H1 (cell line): ENCODE measurements at regions not wholly inside any gene's neighbourhood (a gene's known extent, or its start where the extent isn't known, plus 50 kb on each side); places are given as distances from the start of the nearest gene placed in this dataset.

Experiments
- CTCF ChIA-PET: fragments of 300-600 bp; sonication (Branson Sonifier 250); formaldehyde crosslinking; loops from one replicate; lab custom pipeline; 2021; ENCODE audit not compliant: partially characterized antibody; lab: Charles Lee
- POLR2A ChIA-PET: fragments of 300-600 bp; sonication (Branson Sonifier 250); formaldehyde crosslinking; loops from one replicate; lab custom pipeline; 2021; ENCODE audit warnings: inconsistent platforms; ENCODE audit not compliant: partially characterized antibody; lab: Charles Lee
- DNase-seq, 2 experiments: peaks; one replicate each; pipeline versions ENCODE4 v3.0.0 to v3.0.0-alpha.2; 2010 to 2022; ENCODE audit warnings: low spot score in 2 of 2, low read depth in 1 of 2, mixed read lengths in 1 of 2
- FAIRE-seq: peaks from 2 replicates; lab custom pipeline; 2011; peaks lifted over from hg19 to GRCh38; lab: Jason Lieb, UNC
- H2AFZ ChIP-seq: 2 replicates; pipeline ENCODE4 v1.8.1; 2012; ENCODE audit warnings: low read length, inconsistent platforms
- H2AK5ac ChIP-seq: 2 replicates; pipeline ENCODE4 v1.6.1; 2013; ENCODE audit warnings: low read depth, low read length
- H2BK120ac ChIP-seq: replicated peaks from 2 replicates; pipeline ENCODE3; 2013; ENCODE audit warnings: low read depth, low read length, inconsistent platforms
- H2BK12ac ChIP-seq: 2 replicates; pipeline ENCODE4 v1.6.1; 2013; ENCODE audit warnings: low read depth, low read length
- H2BK15ac ChIP-seq: 2 replicates; pipeline ENCODE4 v1.6.1; 2013; ENCODE audit warnings: low read length
- H2BK20ac ChIP-seq: 2 replicates; pipeline ENCODE4 v1.6.1; 2013; ENCODE audit warnings: low read length
- H2BK5ac ChIP-seq: 2 replicates; pipeline ENCODE4 v1.6.1; 2013; ENCODE audit warnings: low read depth, low read length
- H3K14ac ChIP-seq: 2 replicates; pipeline ENCODE4 v1.6.1; 2013; ENCODE audit warnings: inconsistent platforms; ENCODE audit not compliant: insufficient read length
- H3K18ac ChIP-seq: 2 replicates; pipeline ENCODE4 v1.6.1; 2013; ENCODE audit warnings: low read length; ENCODE audit errors: extremely low read depth
- H3K23ac ChIP-seq: 2 replicates; pipeline ENCODE4 v1.6.1; 2013; ENCODE audit warnings: inconsistent platforms; ENCODE audit not compliant: insufficient read length
- H3K23me2 ChIP-seq: 2 replicates; pipeline ENCODE4 v1.6.1; 2013; ENCODE audit warnings: low read depth, low read length
- H3K27ac ChIP-seq: 2 replicates; pipeline ENCODE4 v1.6.1; 2011; ENCODE audit warnings: low read depth, low read length, inconsistent platforms
- H3K27me3 ChIP-seq, 4 experiments: replicated peaks in 1 of 4; 1 replicate in 1 of 4; 2 replicates in 3 of 4; pipeline versions ENCODE4 v1.6.1 to v1.8.1; 2011 to 2013; ENCODE audit warnings: low read length in 3 of 4, mild to moderate bottlenecking in 3 of 4, inconsistent platforms in 2 of 4, mixed read lengths in 2 of 4, moderate library complexity in 1 of 4; ENCODE audit not compliant: control insufficient read depth in 3 of 4, insufficient read depth in 3 of 4; ENCODE audit errors: extremely low read depth in 1 of 4
- H3K36me3 ChIP-seq, 4 experiments: 2 replicates each; pipeline versions ENCODE4 v1.6.1 to v1.8.1; 2011 to 2013; ENCODE audit warnings: mild to moderate bottlenecking in 4 of 4, low read length in 3 of 4, moderate library complexity in 2 of 4, control low read depth in 1 of 4, inconsistent platforms in 1 of 4; ENCODE audit not compliant: insufficient read depth in 4 of 4, control insufficient read depth in 2 of 4
- H3K4ac ChIP-seq: replicated peaks from 2 replicates; pipeline ENCODE3; 2013; ENCODE audit warnings: low read length, low read depth, mixed read lengths, inconsistent platforms; ENCODE audit not compliant: insufficient read length
- H3K4me1 ChIP-seq, 4 experiments: replicated peaks in 1 of 4; 1 replicate in 1 of 4; 2 replicates in 3 of 4; pipeline versions ENCODE4 v1.6.1 to v1.8.1; 2011 to 2013; ENCODE audit warnings: low read length in 3 of 4, inconsistent platforms in 2 of 4, mixed read lengths in 1 of 4; ENCODE audit not compliant: insufficient read depth in 4 of 4, control insufficient read depth in 3 of 4
- H3K4me2 ChIP-seq, 2 experiments: 2 replicates each; pipeline versions ENCODE4 v1.6.1 to v1.8.1; 2011 to 2013; ENCODE audit warnings: low read depth in 2 of 2, low read length in 2 of 2, control low read depth in 1 of 2, inconsistent platforms in 1 of 2, mild to moderate bottlenecking in 1 of 2; ENCODE audit not compliant: insufficient read depth in 1 of 2
- H3K4me3 ChIP-seq, 4 experiments: fragments of 200-600, 300-600 bp in 1 of 4; sonication (generic), shearing (Covaris generic), sonication (Bioruptor Twin) in 1 of 4; 2 replicates each; pipeline versions ENCODE4 v1.5.1 to v1.8.1; 2011 to 2016; ENCODE audit warnings: low read length in 4 of 4, low read depth in 3 of 4, control low read depth in 2 of 4, inconsistent platforms in 2 of 4, mild to moderate bottlenecking in 2 of 4, mixed read lengths in 1 of 4, moderate library complexity in 1 of 4; ENCODE audit not compliant: insufficient read depth in 2 of 4; ENCODE audit errors: extremely low read depth in 1 of 4
- H3K56ac ChIP-seq: replicated peaks from 2 replicates; pipeline ENCODE3; 2013; ENCODE audit warnings: low read depth, mild to moderate bottlenecking, mixed read lengths, low read length, inconsistent platforms; ENCODE audit not compliant: insufficient read length
- H3K79me1 ChIP-seq: 2 replicates; pipeline ENCODE4 v1.6.1; 2013; ENCODE audit warnings: low read depth, low read length, control low read depth
- H3K79me2 ChIP-seq, 2 experiments: 2 replicates each; pipeline versions ENCODE4 v1.6.1 to v1.8.1; 2012 to 2013; ENCODE audit warnings: low read length in 2 of 2, mild to moderate bottlenecking in 2 of 2, inconsistent platforms in 1 of 2; ENCODE audit not compliant: insufficient read depth in 2 of 2, control insufficient read depth in 1 of 2
- H3K9ac ChIP-seq, 4 experiments: replicated peaks in 1 of 4; 1 replicate in 1 of 4; 2 replicates in 3 of 4; pipeline versions ENCODE4 v1.6.1 to v1.8.1; 2011 to 2013; ENCODE audit warnings: low read depth in 3 of 4, low read length in 3 of 4, control low read depth in 2 of 4, mild to moderate bottlenecking in 2 of 4, moderate library complexity in 2 of 4, inconsistent platforms in 1 of 4; ENCODE audit errors: extremely low read depth in 1 of 4
- H3K9me3 ChIP-seq, 2 experiments: 2 replicates each; pipeline versions ENCODE4 v1.6.1 to v1.8.1; 2012 to 2013; ENCODE audit warnings: mild to moderate bottlenecking in 2 of 2, moderate library complexity in 2 of 2, control low read depth in 1 of 2, inconsistent platforms in 1 of 2, low read depth in 1 of 2, low read length in 1 of 2, mixed read lengths in 1 of 2; ENCODE audit not compliant: insufficient read depth in 2 of 2
- H4K20me1 ChIP-seq, 2 experiments: replicated peaks in 1 of 2; 2 replicates each; pipeline versions ENCODE3 to v1.8.1; 2011 to 2013; ENCODE audit warnings: inconsistent platforms in 2 of 2, low read length in 2 of 2, mild to moderate bottlenecking in 1 of 2; ENCODE audit not compliant: insufficient read depth in 2 of 2, control insufficient read depth in 1 of 2
- H4K5ac ChIP-seq: 2 replicates; pipeline ENCODE4 v1.6.1; 2013; ENCODE audit warnings: low read length, low read depth, mixed read lengths, inconsistent platforms; ENCODE audit not compliant: insufficient read length
- H4K8ac ChIP-seq: 2 replicates; pipeline ENCODE4 v1.8.0; 2013; ENCODE audit warnings: mild to moderate bottlenecking, moderate library complexity, low read length, inconsistent platforms; ENCODE audit not compliant: insufficient read depth; ENCODE audit errors: extremely low read depth
- H4K91ac ChIP-seq: replicated peaks from 2 replicates; pipeline ENCODE3; 2013; ENCODE audit warnings: low read length, mixed read lengths, inconsistent platforms; ENCODE audit not compliant: insufficient read length
- ASH2L ChIP-seq: fragments of 200-600, 300-600 bp; sonication (generic); IDR thresholded peaks from one replicate; pipeline ENCODE4 v1.7.1; 2017; ENCODE audit warnings: low read length
- EZH2 ChIP-seq: fragments of 200-600 bp; sonication (generic); IDR thresholded peaks from 2 replicates; pipeline ENCODE4 v1.7.1; 2012; ENCODE audit warnings: low read depth, mild to moderate bottlenecking, moderate library complexity, low read length, inconsistent platforms; ENCODE audit not compliant: severe bottlenecking
- HDAC6 ChIP-seq: IDR thresholded peaks from one replicate; pipeline ENCODE4 v1.7.1; 2012; ENCODE audit warnings: low read depth, mild to moderate bottlenecking, inconsistent platforms, low read length, moderate library complexity
- KDM1A ChIP-seq: fragments of 200-600, 300-600 bp; sonication (generic); IDR thresholded peaks from 2 replicates; pipeline ENCODE4 v1.7.1; 2016; ENCODE audit warnings: mild to moderate bottlenecking, low read length, borderline replicate concordance
- POLR2AphosphoS5 ChIP-seq: IDR thresholded peaks from 2 replicates; pipeline ENCODE4 v1.6.1; 2011; ENCODE audit warnings: low read depth, low read length
- RXRA ChIP-seq: IDR thresholded peaks from 2 replicates; pipeline ENCODE4 v1.6.1; 2011; ENCODE audit warnings: low read depth, mild to moderate bottlenecking, low read length, moderate library complexity; ENCODE audit not compliant: insufficient read depth
- SP1 ChIP-seq: IDR thresholded peaks from 2 replicates; pipeline ENCODE4 v1.6.1; 2011; ENCODE audit warnings: low read depth, low read length
- TAF1 ChIP-seq: IDR thresholded peaks from 2 replicates; pipeline ENCODE4 v1.6.1; 2011; ENCODE audit warnings: mild to moderate bottlenecking, low read depth, low read length
- WGBS, 2 experiments: shearing (Covaris generic) in 1 of 2; methylation state at CpG; one replicate each; pipeline versions ENCODE4 v1.1.6 to v1.1.7; 2013 to 2015; ENCODE audit warnings: low lambda C conversion rate in 2 of 2, mixed read lengths in 2 of 2, inconsistent platforms in 1 of 2, low coverage in 1 of 2, missing lambda C conversion rate in 1 of 2; ENCODE audit not compliant: insufficient replicate concordance in 2 of 2, insufficient coverage in 1 of 2, insufficient read length in 1 of 2; ENCODE audit errors: extremely low coverage in 1 of 2, missing lambda C conversion rate in 1 of 2; 5-methylcytosine and 5-hydroxymethylcytosine counted together
- TF ChIP-seq, protein P1 (sequence below): IDR thresholded peaks from 2 replicates; pipeline ENCODE4 v1.6.1; 2012; ENCODE audit warnings: low read length, inconsistent platforms

DNA sequence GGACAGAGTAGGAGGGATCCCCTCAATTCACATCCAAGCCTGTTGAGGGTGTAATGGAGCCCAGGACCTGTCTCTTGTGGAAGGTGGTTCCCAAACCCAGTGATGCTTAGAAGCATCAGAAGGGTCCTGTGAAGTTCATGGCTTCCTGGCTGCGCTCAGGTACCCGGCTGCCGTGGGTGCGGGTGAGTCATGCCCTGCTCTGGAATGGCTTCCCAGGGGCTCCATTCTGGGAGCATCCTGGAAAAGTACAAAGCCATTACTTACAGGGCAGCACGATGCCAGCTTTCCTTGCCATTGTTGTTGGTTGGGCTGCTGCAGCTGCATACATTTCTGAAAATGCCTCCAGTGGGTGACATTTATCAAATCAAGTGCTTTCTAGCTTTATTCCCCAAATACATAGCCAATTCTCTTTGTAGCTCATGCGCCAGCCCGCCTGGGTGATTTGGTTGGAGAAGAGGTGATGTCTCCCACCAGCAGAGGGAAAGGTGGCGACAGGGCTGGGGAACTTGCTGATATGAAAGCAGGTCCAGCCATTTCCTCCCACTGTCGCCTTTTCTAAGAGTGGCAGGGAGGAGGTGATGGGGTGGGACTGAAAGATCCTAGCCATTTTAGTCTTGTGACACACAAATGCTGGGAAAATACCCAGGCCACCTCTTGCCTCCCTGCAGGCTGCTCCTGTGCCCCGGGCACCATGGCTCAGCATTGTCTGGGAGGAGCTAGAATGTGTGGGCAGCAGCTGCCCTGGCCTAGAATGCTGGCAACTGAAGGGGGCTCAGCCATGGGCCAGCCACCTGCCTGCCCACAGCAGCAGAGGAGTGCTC lies 65.9 kb upstream of the HPCAL1 start:
- no peak for DNase-seq
- FAIRE-seq, result no peak
- WGBS, 2 experiments, result 91% methylated on average over 10 of the region's 10 CpGs; no CpG with 5 or more reads in 1 of the 2 experiments
- H3K4me1 ChIP-seq, result peaks cover 0 to 3% (median 0%) of the 10 kb centered on the region in 4 experiments; a peak in 1 of 7 replicates
- no peak overlapping the region for H3K4me2 ChIP-seq
- no peak overlapping the region for H3K56ac ChIP-seq
- H3K4me3 ChIP-seq, result no peak overlapping the region
- no peaks in the 10 kb centered on the region for H3K79me1 ChIP-seq
- ChIA-PET CTCF (interaction anchor here (0.7 to 1.9 kb wide), 10 partner anchors 10 to 198 kb away, joined by 3 to 8 read pairs (median 4); no protein-coding TSS in a partner anchor), POLR2A (no interaction called here)
- no peak overlapping the region for H2BK12ac ChIP-seq
- TF ChIP-seq POLR2AphosphoS5 (no peak), EZH2 (no peak), SP1 (no peak), TAF1 (no peak), KDM1A (no peak), HDAC6 (no peak), RXRA (no peak), ASH2L (no peak)
- TF ChIP-seq, protein P1, sequence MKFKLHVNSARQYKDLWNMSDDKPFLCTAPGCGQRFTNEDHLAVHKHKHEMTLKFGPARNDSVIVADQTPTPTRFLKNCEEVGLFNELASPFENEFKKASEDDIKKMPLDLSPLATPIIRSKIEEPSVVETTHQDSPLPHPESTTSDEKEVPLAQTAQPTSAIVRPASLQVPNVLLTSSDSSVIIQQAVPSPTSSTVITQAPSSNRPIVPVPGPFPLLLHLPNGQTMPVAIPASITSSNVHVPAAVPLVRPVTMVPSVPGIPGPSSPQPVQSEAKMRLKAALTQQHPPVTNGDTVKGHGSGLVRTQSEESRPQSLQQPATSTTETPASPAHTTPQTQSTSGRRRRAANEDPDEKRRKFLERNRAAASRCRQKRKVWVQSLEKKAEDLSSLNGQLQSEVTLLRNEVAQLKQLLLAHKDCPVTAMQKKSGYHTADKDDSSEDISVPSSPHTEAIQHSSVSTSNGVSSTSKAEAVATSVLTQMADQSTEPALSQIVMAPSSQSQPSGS, result no peak
- no peak overlapping the region for H4K91ac ChIP-seq
- H3K27ac ChIP-seq, result no peak overlapping the region
- H3K4ac ChIP-seq, result no peak overlapping the region
- H3K27me3 ChIP-seq, result no peaks in the 10 kb centered on the region
- no peaks in the 10 kb centered on the region for H3K36me3 ChIP-seq
- no peak overlapping the region for H2AFZ ChIP-seq
- H3K23me2 ChIP-seq, result peaks cover 10% of the 10 kb centered on the region; the same call in 1 of the 2 replicates
- H2AK5ac ChIP-seq, result no peak overlapping the region
- H3K23ac ChIP-seq, result no peak overlapping the region
- H3K9ac ChIP-seq, result no peak overlapping the region
- 0 out of 2 replicates have a peak overlapping the region, but pooled peaks have one; percentile 63 for H4K8ac ChIP-seq
- H2BK15ac ChIP-seq, result no peak overlapping the region
- H2BK20ac ChIP-seq, result no peak overlapping the region
- H3K14ac ChIP-seq, result no peak overlapping the region
- no peak overlapping the region for H2BK120ac ChIP-seq
- no peaks in the 10 kb centered on the region for H3K79me2 ChIP-seq
- no peak overlapping the region for H3K18ac ChIP-seq
- H3K9me3 ChIP-seq, result no peaks in the 10 kb centered on the region
- H2BK5ac ChIP-seq, result no peak overlapping the region
- H4K5ac ChIP-seq, result no peak overlapping the region
- H4K20me1 ChIP-seq, result peaks cover 0 to 10% of the 10 kb centered on the region in 2 experiments
